ENCODE measurements at regions not wholly inside any gene's neighbourhood (a gene's known extent, or its start where the extent isn't known, plus 50 kb on each side); places are given as distances from the start of the nearest gene placed in this dataset.

DNA sequence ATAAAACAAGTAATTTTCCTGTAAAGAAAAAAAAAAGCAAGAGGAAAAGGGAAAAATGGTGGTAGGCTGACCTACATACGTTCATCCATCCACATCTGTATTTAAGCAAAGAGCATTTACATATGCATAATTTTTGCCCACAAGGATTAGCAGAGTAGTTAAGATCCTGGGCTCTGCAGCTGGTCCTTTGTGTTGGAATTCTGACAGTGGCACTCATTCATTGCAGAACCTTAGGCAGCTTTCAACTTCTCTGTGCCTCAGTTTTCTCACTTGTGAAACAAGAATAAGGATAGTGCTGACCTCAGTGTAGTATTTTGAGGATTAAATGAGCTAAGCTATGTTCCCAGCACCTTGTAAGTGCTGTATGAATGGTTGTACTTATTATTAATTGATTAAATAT is 211.3 kb downstream of the ARL4C start:
- TF ChIP-seq, protein P1, sequence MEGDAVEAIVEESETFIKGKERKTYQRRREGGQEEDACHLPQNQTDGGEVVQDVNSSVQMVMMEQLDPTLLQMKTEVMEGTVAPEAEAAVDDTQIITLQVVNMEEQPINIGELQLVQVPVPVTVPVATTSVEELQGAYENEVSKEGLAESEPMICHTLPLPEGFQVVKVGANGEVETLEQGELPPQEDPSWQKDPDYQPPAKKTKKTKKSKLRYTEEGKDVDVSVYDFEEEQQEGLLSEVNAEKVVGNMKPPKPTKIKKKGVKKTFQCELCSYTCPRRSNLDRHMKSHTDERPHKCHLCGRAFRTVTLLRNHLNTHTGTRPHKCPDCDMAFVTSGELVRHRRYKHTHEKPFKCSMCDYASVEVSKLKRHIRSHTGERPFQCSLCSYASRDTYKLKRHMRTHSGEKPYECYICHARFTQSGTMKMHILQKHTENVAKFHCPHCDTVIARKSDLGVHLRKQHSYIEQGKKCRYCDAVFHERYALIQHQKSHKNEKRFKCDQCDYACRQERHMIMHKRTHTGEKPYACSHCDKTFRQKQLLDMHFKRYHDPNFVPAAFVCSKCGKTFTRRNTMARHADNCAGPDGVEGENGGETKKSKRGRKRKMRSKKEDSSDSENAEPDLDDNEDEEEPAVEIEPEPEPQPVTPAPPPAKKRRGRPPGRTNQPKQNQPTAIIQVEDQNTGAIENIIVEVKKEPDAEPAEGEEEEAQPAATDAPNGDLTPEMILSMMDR (IDR thresholded peaks at IDR 0.05): no peak
- TF ChIP-seq POLR2A (IDR thresholded peaks at IDR 0.05): no peak
